ENCODE measurements at regions not wholly inside any gene's neighbourhood (a gene's known extent, or its start where the extent isn't known, plus 50 kb on each side); places are given as distances from the start of the nearest gene placed in this dataset.

DNA sequence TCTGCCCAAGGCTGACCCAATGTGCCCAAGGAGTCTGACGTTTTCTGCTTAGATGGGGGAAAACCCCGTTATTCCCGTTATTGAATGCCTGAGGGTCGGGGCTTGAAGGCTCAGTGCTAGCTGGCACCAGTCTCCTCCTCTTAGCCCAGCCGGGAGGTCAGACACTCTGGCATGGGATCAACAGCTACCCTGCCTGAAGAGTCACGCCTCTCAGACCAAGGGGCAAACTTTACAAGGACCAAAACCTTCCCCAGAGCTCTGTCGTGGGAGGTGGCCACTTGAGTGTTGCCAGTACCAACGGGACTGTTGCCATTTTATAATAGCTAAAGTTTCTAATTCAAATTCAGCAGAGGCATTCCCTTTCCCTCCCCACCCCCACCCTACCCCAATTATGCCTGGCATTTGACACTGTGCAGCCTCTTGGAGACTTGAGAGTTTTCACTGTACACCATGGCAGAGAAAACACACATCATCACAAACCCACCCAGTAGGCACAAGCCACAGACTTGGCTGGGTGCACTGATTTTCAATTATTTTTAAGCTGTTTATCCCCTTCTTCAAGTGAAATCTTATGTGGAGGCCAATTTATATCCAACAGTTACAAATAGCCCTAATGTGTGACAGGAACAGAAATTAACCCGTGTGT is 137.5 kb upstream of the SYT13 start:
- TF ChIP-seq CTCF (IDR thresholded peaks at IDR 0.05; ENCODE audit: borderline replicate concordance, control extremely low read depth, extremely low read depth, insufficient read depth, missing control alignments) = no peak
- DNase-seq (ENCODE audit: low spot score) = no peak
- in situ Hi-C loops (cut with MboI; ENCODE audit: low sequenced_read_pairs, unreplicated experiment) = no loop called here

- no peak for DNase-seq (ENCODE audit: low spot score)
- in situ Hi-C loops (cut with MboI; ENCODE audit: low sequenced_read_pairs, unreplicated experiment) = no loop called here
- TF ChIP-seq CTCF (IDR thresholded peaks at IDR 0.05; ENCODE audit: borderline replicate concordance, control extremely low read depth, extremely low read depth, insufficient read depth, missing control alignments) = no peak
Observed at GRCh38 chr11:45423036-45423435, 136.9 kb upstream of the SYT13 start.

- in situ Hi-C loops (cut with MboI; ENCODE audit: low sequenced_read_pairs, unreplicated experiment) = no loop called here
- DNase-seq (ENCODE audit: low spot score) = no peak
- TF ChIP-seq CTCF (IDR thresholded peaks at IDR 0.05; ENCODE audit: borderline replicate concordance, control extremely low read depth, extremely low read depth, insufficient read depth, missing control alignments) = no peak
Observed at GRCh38 chr11:45414088-45414487, 127.9 kb upstream of the SYT13 start.

GRCh38 chr11:45413156-45413858 is 127.2 kb upstream of the SYT13 start:
- no peak for TF ChIP-seq CTCF (IDR thresholded peaks at IDR 0.05; ENCODE audit: borderline replicate concordance, control extremely low read depth, extremely low read depth, insufficient read depth, missing control alignments)
- no peak for DNase-seq (ENCODE audit: low spot score)
- in situ Hi-C loops (cut with MboI; ENCODE audit: low sequenced_read_pairs, unreplicated experiment) = no loop called here

- in situ Hi-C loops (cut with MboI; ENCODE audit: low sequenced_read_pairs, unreplicated experiment) = no loop called here
- no peak for DNase-seq (ENCODE audit: low spot score)
- no peak for TF ChIP-seq CTCF (IDR thresholded peaks at IDR 0.05; ENCODE audit: borderline replicate concordance, control extremely low read depth, extremely low read depth, insufficient read depth, missing control alignments)
Observed at GRCh38 chr11:45412521-45412920, 126.4 kb upstream of the SYT13 start.

GRCh38 chr11:45412051-45412471 is 125.9 kb upstream of the SYT13 start:
- in situ Hi-C loops (cut with MboI; ENCODE audit: low sequenced_read_pairs, unreplicated experiment) = no loop called here
- no peak for DNase-seq (ENCODE audit: low spot score)
- TF ChIP-seq CTCF (IDR thresholded peaks at IDR 0.05; ENCODE audit: borderline replicate concordance, control extremely low read depth, extremely low read depth, insufficient read depth, missing control alignments) = no peak

Measured in GM13976 (cell line).